ENCODE measurements at regions not wholly inside any gene's neighbourhood (a gene's known extent, or its start where the extent isn't known, plus 50 kb on each side); places are given as distances from the start of the nearest gene placed in this dataset.

GRCh38 chr18:14940735-14941134, 192.8 kb downstream of the ANKRD30B start:
- TF ChIP-seq SPI1 (IDR thresholded peaks at IDR 0.05; ENCODE audit: borderline replicate concordance, low read depth): no peak
- TF ChIP-seq, protein P1, sequence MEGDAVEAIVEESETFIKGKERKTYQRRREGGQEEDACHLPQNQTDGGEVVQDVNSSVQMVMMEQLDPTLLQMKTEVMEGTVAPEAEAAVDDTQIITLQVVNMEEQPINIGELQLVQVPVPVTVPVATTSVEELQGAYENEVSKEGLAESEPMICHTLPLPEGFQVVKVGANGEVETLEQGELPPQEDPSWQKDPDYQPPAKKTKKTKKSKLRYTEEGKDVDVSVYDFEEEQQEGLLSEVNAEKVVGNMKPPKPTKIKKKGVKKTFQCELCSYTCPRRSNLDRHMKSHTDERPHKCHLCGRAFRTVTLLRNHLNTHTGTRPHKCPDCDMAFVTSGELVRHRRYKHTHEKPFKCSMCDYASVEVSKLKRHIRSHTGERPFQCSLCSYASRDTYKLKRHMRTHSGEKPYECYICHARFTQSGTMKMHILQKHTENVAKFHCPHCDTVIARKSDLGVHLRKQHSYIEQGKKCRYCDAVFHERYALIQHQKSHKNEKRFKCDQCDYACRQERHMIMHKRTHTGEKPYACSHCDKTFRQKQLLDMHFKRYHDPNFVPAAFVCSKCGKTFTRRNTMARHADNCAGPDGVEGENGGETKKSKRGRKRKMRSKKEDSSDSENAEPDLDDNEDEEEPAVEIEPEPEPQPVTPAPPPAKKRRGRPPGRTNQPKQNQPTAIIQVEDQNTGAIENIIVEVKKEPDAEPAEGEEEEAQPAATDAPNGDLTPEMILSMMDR (IDR thresholded peaks at IDR 0.05; ENCODE audit: insufficient read depth, low read length): no peak
